Smooth muscle cell (in vitro differentiated cells): ENCODE measurements at regions not wholly inside any gene's neighbourhood (a gene's known extent, or its start where the extent isn't known, plus 50 kb on each side); places are given as distances from the start of the nearest gene placed in this dataset.

Experiments used
- DNase-seq: peaks from one replicate; lab custom pipeline; 2025; ENCODE audit not compliant: unreplicated experiment; lab: John Stamatoyannopoulos, UW
- H2AFZ ChIP-seq: fragments of 200-600 bp; sonication (generic); 2 replicates; pipeline ENCODE4 v1.6.0; 2016; ENCODE audit warnings: antibody characterized with exemption, low read depth, mild to moderate bottlenecking
- H3F3A ChIP-seq: fragments of 200-600 bp; sonication (generic); 2 replicates; pipeline ENCODE4 v1.6.0; 2017; ENCODE audit warnings: antibody characterized with exemption, low read depth
- H3K27ac ChIP-seq: fragments of 200-600 bp; sonication (generic); 2 replicates; pipeline ENCODE4 v1.5.1; 2016; ENCODE audit warnings: low read depth, mild to moderate bottlenecking
- H3K27me3 ChIP-seq: fragments of 200-600 bp; sonication (generic); 2 replicates; pipeline ENCODE4 v1.6.1; 2016; ENCODE audit warnings: low read depth, mild to moderate bottlenecking
- H3K36me3 ChIP-seq: fragments of 200-600 bp; sonication (generic); 2 replicates; pipeline ENCODE4 v1.5.1; 2016; ENCODE audit warnings: low read depth
- H3K4me1 ChIP-seq: fragments of 200-600 bp; sonication (generic); 2 replicates; pipeline ENCODE4 v1.5.1; 2016; ENCODE audit warnings: low read depth
- H3K4me2 ChIP-seq: fragments of 200-600 bp; sonication (generic); 2 replicates; pipeline ENCODE4 v1.6.0; 2016; ENCODE audit warnings: mild to moderate bottlenecking
- H3K4me3 ChIP-seq: fragments of 200-600 bp; sonication (generic); 2 replicates; pipeline ENCODE4 v1.5.1; 2016; ENCODE audit warnings: mild to moderate bottlenecking
- H3K79me2 ChIP-seq: fragments of 200-600 bp; sonication (generic); 2 replicates; pipeline ENCODE4 v1.6.0; 2016; ENCODE audit warnings: low read depth, mild to moderate bottlenecking
- H3K9ac ChIP-seq: fragments of 200-600 bp; sonication (generic); 2 replicates; pipeline ENCODE4 v1.6.0; 2016; ENCODE audit warnings: low read depth
- H3K9me3 ChIP-seq: fragments of 200-600 bp; sonication (generic); replicated peaks from 2 replicates; pipeline ENCODE4 v1.5.1; 2016; ENCODE audit warnings: low read depth
- H4K20me1 ChIP-seq: fragments of 200-600 bp; sonication (generic); 2 replicates; pipeline ENCODE4 v1.6.0; 2016; ENCODE audit warnings: low read depth
- CTCF ChIP-seq: fragments of 200-600 bp; sonication (generic); IDR thresholded peaks from 2 replicates; pipeline ENCODE4 v1.5.1; 2017; ENCODE audit warnings: borderline replicate concordance, mild to moderate bottlenecking, antibody characterized with exemption; ENCODE audit not compliant: insufficient read depth, poor library complexity, severe bottlenecking
- WGBS: methylation state at CpG from one replicate; pipeline ENCODE4 v1.1.7; 2016; ENCODE audit warnings: low lambda C conversion rate; 5-methylcytosine and 5-hydroxymethylcytosine counted together

- Histone ChIP-seq H3K36me3 (no peaks in the 10 kb centered on the region), H3K4me3 (no peak overlapping the region), H3F3A (no peaks in the 10 kb centered on the region), H3K79me2 (no peaks in the 10 kb centered on the region), H4K20me1 (no peaks in the 10 kb centered on the region), H3K27me3 (no peaks in the 10 kb centered on the region), H3K4me2 (no peak overlapping the region), H3K9ac (no peak overlapping the region), H2AFZ (no peak overlapping the region), H3K27ac (no peak overlapping the region), H3K4me1 (no peaks in the 10 kb centered on the region), H3K9me3 (no peaks in the 10 kb centered on the region)
- DNase-seq, result no peak
- no peak for TF ChIP-seq CTCF
- WGBS, result 94% methylated on average over 4 of the region's 4 CpGs
Measured at GRCh38 chr4:95985791-95986550, 146.1 kb downstream of the PDHA2 start.

GRCh38 chr4:95987851-95988250 lies 148.0 kb downstream of the PDHA2 start:
- TF ChIP-seq CTCF, result no peak
- no peaks in the 10 kb centered on the region for H3K27me3 ChIP-seq
- H3K9ac ChIP-seq, result no peak overlapping the region

GRCh38 chr4:95998311-95998710 lies 158.4 kb downstream of the PDHA2 start:
- WGBS, result 80% methylated on average over 2 of the region's 2 CpGs
- H3K4me2 ChIP-seq, result no peak overlapping the region
- no peak overlapping the region for H2AFZ ChIP-seq
- no peak overlapping the region for H3K27ac ChIP-seq
- DNase-seq, result no peak
- H3K4me3 ChIP-seq, result no peak overlapping the region
- no peaks in the 10 kb centered on the region for H4K20me1 ChIP-seq
- H3K36me3 ChIP-seq, result no peaks in the 10 kb centered on the region
- no peak for TF ChIP-seq CTCF
- H3K9me3 ChIP-seq, result no peaks in the 10 kb centered on the region
- H3F3A ChIP-seq, result no peaks in the 10 kb centered on the region
- H3K27me3 ChIP-seq, result no peaks in the 10 kb centered on the region
- no peaks in the 10 kb centered on the region for H3K79me2 ChIP-seq
- H3K4me1 ChIP-seq, result no peaks in the 10 kb centered on the region
- no peak overlapping the region for H3K9ac ChIP-seq

More at GRCh38 chr4:95987851-95988250, 148.0 kb downstream of the PDHA2 start:
- Histone ChIP-seq H4K20me1 (no peaks in the 10 kb centered on the region), H2AFZ (no peak overlapping the region), H3K4me2 (no peak overlapping the region), H3K4me1 (no peaks in the 10 kb centered on the region), H3F3A (no peaks in the 10 kb centered on the region), H3K9me3 (no peaks in the 10 kb centered on the region), H3K4me3 (no peak overlapping the region), H3K36me3 (no peaks in the 10 kb centered on the region), H3K27ac (no peak overlapping the region), H3K79me2 (no peaks in the 10 kb centered on the region)
- DNase-seq, result no peak
